ENCODE measurements at regions not wholly inside any gene's neighbourhood (a gene's known extent, or its start where the extent isn't known, plus 50 kb on each side); places are given as distances from the start of the nearest gene placed in this dataset.

DNA sequence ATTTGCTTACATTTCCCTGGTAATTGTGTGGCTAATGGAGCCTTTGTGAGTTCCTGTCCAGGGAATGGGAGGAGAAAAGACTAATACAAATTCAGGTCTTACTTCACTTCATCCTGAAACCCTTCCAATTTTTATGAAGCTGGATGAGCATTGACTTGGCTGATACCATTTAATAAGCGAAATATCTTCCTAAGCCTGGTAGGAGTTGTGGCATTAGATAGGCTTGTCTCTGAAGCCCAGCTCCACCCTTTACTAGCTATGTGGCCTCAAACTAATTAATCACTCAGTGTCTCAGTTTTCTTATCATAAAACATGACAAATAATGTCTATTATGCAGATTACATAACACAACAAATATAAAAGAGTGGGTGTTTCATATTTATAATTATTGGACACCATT is 106.3 kb downstream of the FGF9 start:
- no peak overlapping the region for H3K27ac ChIP-seq (ENCODE audit: insufficient read depth in 1 of 2, low read depth in 1 of 2, low read length in 2 of 2, poor library complexity in 1 of 2, severe bottlenecking in 2 of 2)
- no CpG with 5 or more reads among the region's 1 CpG for WGBS (ENCODE audit: insufficient coverage)
- DNase-seq: peak in 2 of 3 donors; percentile 11 to 37
- no peaks in the 10 kb centered on the region for H3K36me3 ChIP-seq (ENCODE audit: control insufficient read depth in 4 of 4, insufficient read depth in 4 of 4, low read length in 3 of 4)
- H3K27me3 ChIP-seq (replicated peaks in 2 of 5; ENCODE audit: control insufficient read depth in 4 of 5, insufficient read depth in 5 of 5, low read length in 4 of 5): no peaks in the 10 kb centered on the region
- no peaks in the 10 kb centered on the region for H3K4me1 ChIP-seq (ENCODE audit: control extremely low read depth in 1 of 4, control insufficient read depth in 4 of 4, insufficient read depth in 4 of 4, low read length in 3 of 4)
- POLR2A ChIA-PET: no interaction called here
- H3K4me3 ChIP-seq (ENCODE audit: control insufficient read depth in 1 of 7, extremely low read depth in 1 of 7, insufficient read depth in 4 of 7, low read depth in 2 of 7, low read length in 6 of 7): no peak overlapping the region
- H3K9me3 ChIP-seq (ENCODE audit: control extremely low read depth in 1 of 5, control insufficient read depth in 4 of 5, insufficient read depth in 2 of 5, low read depth in 1 of 5, low read length in 4 of 5): peaks cover 0 to 3% (median 1%) of the 10 kb centered on the region in 5 experiments
- CTCF ChIA-PET: no interaction called here

DNA sequence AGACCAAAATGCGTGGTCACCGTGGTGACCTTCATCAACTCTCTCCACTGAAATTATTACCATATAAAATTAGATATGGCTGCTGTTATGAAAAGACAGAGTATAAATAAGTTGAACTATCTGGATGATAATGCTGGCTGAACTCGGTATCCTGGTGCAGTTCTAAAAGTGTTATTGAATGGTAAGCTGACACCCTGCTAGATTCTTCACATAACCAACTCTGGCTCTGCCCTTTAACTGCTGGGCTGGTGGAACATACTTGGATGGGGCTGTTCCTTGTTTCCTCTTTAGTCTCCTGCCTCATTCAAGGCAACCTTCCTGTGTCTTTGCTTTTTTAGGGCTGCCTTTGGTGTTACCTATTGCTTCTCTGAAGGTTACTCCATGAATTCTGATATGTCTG is 106.9 kb downstream of the FGF9 start:
- POLR2A ChIA-PET: no interaction called here
- no peaks in the 10 kb centered on the region for H3K36me3 ChIP-seq (ENCODE audit: control insufficient read depth in 4 of 4, insufficient read depth in 4 of 4, low read length in 3 of 4)
- H3K4me1 ChIP-seq (ENCODE audit: control extremely low read depth in 1 of 4, control insufficient read depth in 4 of 4, insufficient read depth in 4 of 4, low read length in 3 of 4): no peaks in the 10 kb centered on the region
- no peak overlapping the region for H3K27ac ChIP-seq (ENCODE audit: insufficient read depth in 1 of 2, low read depth in 1 of 2, low read length in 2 of 2, poor library complexity in 1 of 2, severe bottlenecking in 2 of 2)
- H3K9me3 ChIP-seq (ENCODE audit: control extremely low read depth in 1 of 5, control insufficient read depth in 4 of 5, insufficient read depth in 2 of 5, low read depth in 1 of 5, low read length in 4 of 5): peaks cover 0 to 3% (median 1%) of the 10 kb centered on the region in 5 experiments
- DNase-seq: no peak
- WGBS (ENCODE audit: insufficient coverage): 100% methylated on average over 1 of the region's 3 CpGs
- H3K27me3 ChIP-seq (replicated peaks in 2 of 5; ENCODE audit: control insufficient read depth in 4 of 5, insufficient read depth in 5 of 5, low read length in 4 of 5): no peaks in the 10 kb centered on the region
- H3K4me3 ChIP-seq (ENCODE audit: control insufficient read depth in 1 of 7, extremely low read depth in 1 of 7, insufficient read depth in 4 of 7, low read depth in 2 of 7, low read length in 6 of 7): no peak overlapping the region
- CTCF ChIA-PET: no interaction called here

DNA sequence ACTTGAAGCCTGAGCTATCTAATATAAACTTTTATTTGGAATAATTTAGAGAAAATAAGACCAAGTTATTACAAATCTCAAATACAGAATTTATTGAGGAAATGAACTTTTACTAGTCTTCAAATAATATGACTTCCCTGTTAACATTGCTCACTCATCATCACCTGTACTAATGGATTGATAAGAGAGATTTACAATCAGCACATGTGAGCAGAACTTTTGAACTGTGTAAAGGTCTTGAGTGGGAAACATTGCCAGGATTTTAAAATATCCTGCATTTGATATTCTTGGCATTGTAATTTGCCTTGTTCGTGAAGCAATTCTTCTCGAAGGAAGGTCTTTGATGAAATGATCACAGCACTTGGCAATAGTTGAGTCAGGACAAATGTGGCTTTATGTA is 111.9 kb downstream of the FGF9 start:
- POLR2A ChIA-PET: no interaction called here

DNA sequence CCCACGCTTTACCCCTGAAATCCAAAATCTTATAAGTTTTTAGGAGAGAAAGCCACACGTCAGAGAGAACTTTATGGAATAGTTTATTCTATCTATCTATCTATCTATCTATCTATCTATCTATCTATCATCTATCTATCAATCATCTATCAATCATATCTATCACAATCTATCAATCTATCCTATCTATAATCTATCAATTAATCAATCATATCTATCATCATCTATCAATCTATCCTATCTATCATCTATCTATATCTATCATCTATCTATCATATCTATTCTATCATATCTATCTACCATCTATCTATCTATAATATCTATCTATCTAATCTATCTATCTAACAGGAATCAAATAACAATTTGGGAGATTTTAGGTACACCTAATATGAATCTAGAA is 115.1 kb downstream of the FGF9 start:
- no peak overlapping the region for H3K27ac ChIP-seq (ENCODE audit: insufficient read depth in 1 of 2, low read depth in 1 of 2, low read length in 2 of 2, poor library complexity in 1 of 2, severe bottlenecking in 2 of 2)
- WGBS (ENCODE audit: insufficient coverage): 100% methylated on average over 1 of the region's 2 CpGs
- no peaks in the 10 kb centered on the region for H3K27me3 ChIP-seq (replicated peaks in 2 of 5; ENCODE audit: control insufficient read depth in 4 of 5, insufficient read depth in 5 of 5, low read length in 4 of 5)
- no peaks in the 10 kb centered on the region for H3K36me3 ChIP-seq (ENCODE audit: control insufficient read depth in 4 of 4, insufficient read depth in 4 of 4, low read length in 3 of 4)
- ChIA-PET POLR2A (no interaction called here), CTCF (no interaction called here)
- no peak for DNase-seq
- no peaks in the 10 kb centered on the region for H3K9me3 ChIP-seq (ENCODE audit: control extremely low read depth in 1 of 5, control insufficient read depth in 4 of 5, insufficient read depth in 2 of 5, low read depth in 1 of 5, low read length in 4 of 5)
- no peak overlapping the region for H3K4me3 ChIP-seq (ENCODE audit: control insufficient read depth in 1 of 7, extremely low read depth in 1 of 7, insufficient read depth in 4 of 7, low read depth in 2 of 7, low read length in 6 of 7)
- H3K4me1 ChIP-seq (ENCODE audit: control extremely low read depth in 1 of 4, control insufficient read depth in 4 of 4, insufficient read depth in 4 of 4, low read length in 3 of 4): no peaks in the 10 kb centered on the region

More for the DNA sequence above, 111.9 kb downstream of the FGF9 start:
- Histone ChIP-seq H3K27ac (ENCODE audit: insufficient read depth in 1 of 2, low read depth in 1 of 2, low read length in 2 of 2, poor library complexity in 1 of 2, severe bottlenecking in 2 of 2) (no peak overlapping the region), H3K4me3 (ENCODE audit: control insufficient read depth in 1 of 7, extremely low read depth in 1 of 7, insufficient read depth in 4 of 7, low read depth in 2 of 7, low read length in 6 of 7) (no peak overlapping the region), H3K36me3 (ENCODE audit: control insufficient read depth in 4 of 4, insufficient read depth in 4 of 4, low read length in 3 of 4) (no peaks in the 10 kb centered on the region), H3K4me1 (ENCODE audit: control extremely low read depth in 1 of 4, control insufficient read depth in 4 of 4, insufficient read depth in 4 of 4, low read length in 3 of 4) (no peaks in the 10 kb centered on the region), H3K27me3 (replicated peaks in 2 of 5; ENCODE audit: control insufficient read depth in 4 of 5, insufficient read depth in 5 of 5, low read length in 4 of 5) (no peaks in the 10 kb centered on the region), H3K9me3 (ENCODE audit: control extremely low read depth in 1 of 5, control insufficient read depth in 4 of 5, insufficient read depth in 2 of 5, low read depth in 1 of 5, low read length in 4 of 5) (peaks cover 0 to 3% (median 1%) of the 10 kb centered on the region in 5 experiments)
- WGBS (ENCODE audit: insufficient coverage): 96% methylated on average over 2 of the region's 2 CpGs
- DNase-seq: no peak
- CTCF ChIA-PET: no interaction called here

DNA sequence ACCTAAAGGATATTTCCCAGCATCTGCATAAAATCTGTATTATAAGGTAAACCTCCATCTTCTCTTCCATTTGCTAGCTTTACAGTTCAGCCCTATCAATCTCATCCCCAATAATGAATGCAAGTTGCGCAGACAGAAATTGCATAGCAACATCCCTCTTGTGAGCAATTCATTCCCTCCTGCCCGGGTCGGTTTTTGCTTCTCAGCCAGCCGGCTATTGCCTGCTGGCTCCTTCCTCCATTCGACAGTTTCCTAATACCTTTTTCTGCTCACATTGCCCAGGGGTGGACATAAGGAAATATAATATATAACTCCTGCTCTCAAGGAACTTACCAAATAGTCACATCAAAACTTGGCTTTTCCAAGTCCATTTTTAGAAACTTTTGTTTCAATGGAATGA is 125.2 kb downstream of the FGF9 start:
- no peak overlapping the region for H3K27ac ChIP-seq (ENCODE audit: insufficient read depth in 1 of 2, low read depth in 1 of 2, low read length in 2 of 2, poor library complexity in 1 of 2, severe bottlenecking in 2 of 2)
- DNase-seq: no peak
- H3K4me1 ChIP-seq (ENCODE audit: control extremely low read depth in 1 of 4, control insufficient read depth in 4 of 4, insufficient read depth in 4 of 4, low read length in 3 of 4): no peaks in the 10 kb centered on the region
- no peaks in the 10 kb centered on the region for H3K36me3 ChIP-seq (ENCODE audit: control insufficient read depth in 4 of 4, insufficient read depth in 4 of 4, low read length in 3 of 4)
- no peaks in the 10 kb centered on the region for H3K9me3 ChIP-seq (ENCODE audit: control extremely low read depth in 1 of 5, control insufficient read depth in 4 of 5, insufficient read depth in 2 of 5, low read depth in 1 of 5, low read length in 4 of 5)
- CTCF ChIA-PET: no interaction called here
- WGBS (ENCODE audit: insufficient coverage): 96% methylated on average over 4 of the region's 5 CpGs
- no peak overlapping the region for H3K4me3 ChIP-seq (ENCODE audit: control insufficient read depth in 1 of 7, extremely low read depth in 1 of 7, insufficient read depth in 4 of 7, low read depth in 2 of 7, low read length in 6 of 7)
- POLR2A ChIA-PET: no interaction called here
- H3K27me3 ChIP-seq (replicated peaks in 2 of 5; ENCODE audit: control insufficient read depth in 4 of 5, insufficient read depth in 5 of 5, low read length in 4 of 5): no peaks in the 10 kb centered on the region

DNA sequence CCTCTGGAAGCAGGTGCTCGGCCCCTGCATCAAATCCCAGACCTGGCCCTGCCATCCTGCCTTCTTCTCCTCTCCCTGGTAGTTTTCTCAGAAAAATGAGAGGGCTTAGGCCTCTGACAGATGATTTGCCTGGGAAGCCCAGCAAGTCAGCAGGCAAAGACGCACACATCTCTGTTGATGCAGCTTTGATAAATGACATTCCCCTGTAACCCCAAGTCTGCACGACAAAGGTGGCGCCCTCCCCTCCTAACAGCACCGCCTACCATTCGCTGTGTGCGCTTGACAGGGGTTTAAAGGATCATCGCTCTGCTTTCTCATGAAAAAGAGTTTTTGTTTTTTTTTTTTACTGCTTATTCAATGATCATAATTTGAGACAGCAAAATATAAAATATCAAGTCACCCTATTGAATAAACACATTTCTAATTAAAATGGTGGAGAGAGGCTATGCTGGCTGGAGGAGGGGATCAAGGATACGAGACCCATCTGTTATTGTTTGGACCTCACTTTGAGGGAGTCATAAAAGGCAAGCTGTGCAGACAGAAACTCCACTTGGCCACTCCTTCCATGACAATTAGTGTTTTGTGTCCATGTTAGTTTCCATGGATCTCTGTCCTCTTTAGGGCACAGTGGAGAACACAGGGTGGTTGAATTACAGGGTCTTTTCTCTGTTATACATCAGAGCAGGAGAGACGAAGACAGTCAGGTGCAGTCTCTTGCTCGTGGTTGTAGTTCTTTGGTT is 126.1 kb downstream of the FGF9 start:
- DNase-seq: no peak
- no peak overlapping the region for H3K4me3 ChIP-seq (ENCODE audit: control insufficient read depth in 1 of 7, extremely low read depth in 1 of 7, insufficient read depth in 4 of 7, low read depth in 2 of 7, low read length in 6 of 7)
- H3K27ac ChIP-seq (ENCODE audit: insufficient read depth in 1 of 2, low read depth in 1 of 2, low read length in 2 of 2, poor library complexity in 1 of 2, severe bottlenecking in 2 of 2): no peak overlapping the region
- ChIA-PET POLR2A (no interaction called here), CTCF (no interaction called here)
- 90% methylated on average over 6 of the region's 11 CpGs for WGBS (ENCODE audit: insufficient coverage)
- no peaks in the 10 kb centered on the region for H3K9me3 ChIP-seq (ENCODE audit: control extremely low read depth in 1 of 5, control insufficient read depth in 4 of 5, insufficient read depth in 2 of 5, low read depth in 1 of 5, low read length in 4 of 5)
- no peaks in the 10 kb centered on the region for H3K4me1 ChIP-seq (ENCODE audit: control extremely low read depth in 1 of 4, control insufficient read depth in 4 of 4, insufficient read depth in 4 of 4, low read length in 3 of 4)
- no peaks in the 10 kb centered on the region for H3K36me3 ChIP-seq (ENCODE audit: control insufficient read depth in 4 of 4, insufficient read depth in 4 of 4, low read length in 3 of 4)
- no peaks in the 10 kb centered on the region for H3K27me3 ChIP-seq (replicated peaks in 2 of 5; ENCODE audit: control insufficient read depth in 4 of 5, insufficient read depth in 5 of 5, low read length in 4 of 5)

DNA sequence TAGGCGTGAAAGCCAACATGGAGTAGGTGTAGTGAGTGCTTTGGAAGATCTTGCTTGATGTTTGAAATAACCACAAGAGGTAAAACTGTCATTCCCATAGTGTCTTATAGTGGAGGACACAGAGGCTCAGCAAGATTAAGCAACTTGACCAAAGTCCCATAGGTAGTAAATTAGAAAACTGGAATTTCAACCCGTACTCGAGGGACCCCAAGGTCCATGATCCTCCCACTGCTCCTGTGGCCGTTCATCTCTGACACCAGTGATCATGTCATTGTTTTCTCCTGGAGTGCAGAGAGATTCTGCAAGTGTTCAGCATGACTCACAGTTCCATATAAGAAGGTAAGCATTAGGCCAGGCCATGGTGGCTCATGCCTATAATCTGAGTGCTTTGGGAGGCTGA is 126.9 kb downstream of the FGF9 start:
- ChIA-PET POLR2A (no interaction called here), CTCF (no interaction called here)
- Histone ChIP-seq H3K9me3 (ENCODE audit: control extremely low read depth in 1 of 5, control insufficient read depth in 4 of 5, insufficient read depth in 2 of 5, low read depth in 1 of 5, low read length in 4 of 5) (no peaks in the 10 kb centered on the region), H3K27ac (ENCODE audit: insufficient read depth in 1 of 2, low read depth in 1 of 2, low read length in 2 of 2, poor library complexity in 1 of 2, severe bottlenecking in 2 of 2) (no peak overlapping the region), H3K27me3 (replicated peaks in 2 of 5; ENCODE audit: control insufficient read depth in 4 of 5, insufficient read depth in 5 of 5, low read length in 4 of 5) (no peaks in the 10 kb centered on the region), H3K4me3 (ENCODE audit: control insufficient read depth in 1 of 7, extremely low read depth in 1 of 7, insufficient read depth in 4 of 7, low read depth in 2 of 7, low read length in 6 of 7) (no peak overlapping the region), H3K36me3 (ENCODE audit: control insufficient read depth in 4 of 4, insufficient read depth in 4 of 4, low read length in 3 of 4) (no peaks in the 10 kb centered on the region), H3K4me1 (ENCODE audit: control extremely low read depth in 1 of 4, control insufficient read depth in 4 of 4, insufficient read depth in 4 of 4, low read length in 3 of 4) (no peaks in the 10 kb centered on the region)
- 98% methylated on average over 4 of the region's 4 CpGs for WGBS (ENCODE audit: insufficient coverage)
- no peak for DNase-seq

Measured in common myeloid progenitor, CD34-positive (primary cell).